ENCODE measurements at regions not wholly inside any gene's neighbourhood (a gene's known extent, or its start where the extent isn't known, plus 50 kb on each side); places are given as distances from the start of the nearest gene placed in this dataset.

GRCh38 chr5:103772248-103772647 is 209.7 kb upstream of the NUDT12 start:
- TF ChIP-seq, protein P1, sequence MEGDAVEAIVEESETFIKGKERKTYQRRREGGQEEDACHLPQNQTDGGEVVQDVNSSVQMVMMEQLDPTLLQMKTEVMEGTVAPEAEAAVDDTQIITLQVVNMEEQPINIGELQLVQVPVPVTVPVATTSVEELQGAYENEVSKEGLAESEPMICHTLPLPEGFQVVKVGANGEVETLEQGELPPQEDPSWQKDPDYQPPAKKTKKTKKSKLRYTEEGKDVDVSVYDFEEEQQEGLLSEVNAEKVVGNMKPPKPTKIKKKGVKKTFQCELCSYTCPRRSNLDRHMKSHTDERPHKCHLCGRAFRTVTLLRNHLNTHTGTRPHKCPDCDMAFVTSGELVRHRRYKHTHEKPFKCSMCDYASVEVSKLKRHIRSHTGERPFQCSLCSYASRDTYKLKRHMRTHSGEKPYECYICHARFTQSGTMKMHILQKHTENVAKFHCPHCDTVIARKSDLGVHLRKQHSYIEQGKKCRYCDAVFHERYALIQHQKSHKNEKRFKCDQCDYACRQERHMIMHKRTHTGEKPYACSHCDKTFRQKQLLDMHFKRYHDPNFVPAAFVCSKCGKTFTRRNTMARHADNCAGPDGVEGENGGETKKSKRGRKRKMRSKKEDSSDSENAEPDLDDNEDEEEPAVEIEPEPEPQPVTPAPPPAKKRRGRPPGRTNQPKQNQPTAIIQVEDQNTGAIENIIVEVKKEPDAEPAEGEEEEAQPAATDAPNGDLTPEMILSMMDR (IDR thresholded peaks at IDR 0.05): no peak
- no peak for TF ChIP-seq EZH2 (IDR thresholded peaks at IDR 0.05; ENCODE audit: borderline replicate concordance, insufficient read depth, low read depth, low read length, poor library complexity, severe bottlenecking)
